Lower leg skin (tissue), 3 donors: ENCODE measurements at regions not wholly inside any gene's neighbourhood (a gene's known extent, or its start where the extent isn't known, plus 50 kb on each side); places are given as distances from the start of the nearest gene placed in this dataset.

Experiments used
- POLR2A ChIP-seq, 2 donors: fragments of 450-650 bp; IDR thresholded peaks; one replicate each; pipeline ENCODE4 v1.6.1; 2016 to 2017; ENCODE audit warnings: antibody characterized with exemption in 2 of 2, mild to moderate bottlenecking in 1 of 2, moderate library complexity in 1 of 2
- TF ChIP-seq, protein P1 (sequence below), 3 donors: fragments of 450-650 bp; IDR thresholded peaks; one replicate each; pipeline ENCODE4 v1.5.1; 2016; ENCODE audit warnings: antibody characterized with exemption in 3 of 3, mild to moderate bottlenecking in 3 of 3, moderate library complexity in 2 of 3

DNA sequence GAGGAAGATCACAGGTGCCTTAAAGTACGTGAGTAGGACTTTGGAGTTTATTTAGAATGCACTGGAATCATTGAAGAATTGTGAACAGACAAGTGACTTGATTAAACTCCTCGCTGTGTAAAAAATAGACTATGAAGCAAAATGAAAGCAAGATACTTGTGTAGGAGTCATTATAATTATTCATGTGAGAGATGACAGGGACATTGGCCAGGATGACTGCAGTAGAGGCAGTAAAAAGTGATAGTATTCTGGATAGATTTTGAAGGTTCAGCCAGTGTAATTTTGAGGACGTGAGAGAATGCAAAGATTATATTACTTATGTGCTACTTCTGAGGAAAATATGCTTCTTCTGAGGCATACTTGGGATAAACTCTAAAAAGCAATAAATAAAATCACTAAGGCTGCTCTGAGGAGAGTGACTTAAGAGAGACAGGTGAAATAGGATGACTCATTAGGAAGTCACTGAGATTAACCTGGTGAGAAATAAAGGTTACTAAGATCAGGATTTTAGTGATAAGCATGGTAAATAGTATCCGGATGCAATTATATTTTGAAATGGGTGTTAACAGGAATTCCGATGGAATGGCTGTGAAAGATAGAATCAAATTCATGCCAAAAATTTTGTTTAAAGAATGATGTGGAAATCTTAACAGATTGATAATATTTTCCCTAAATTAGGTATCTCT lies 202.0 kb downstream of the CENPW start:
- TF ChIP-seq, protein P1, sequence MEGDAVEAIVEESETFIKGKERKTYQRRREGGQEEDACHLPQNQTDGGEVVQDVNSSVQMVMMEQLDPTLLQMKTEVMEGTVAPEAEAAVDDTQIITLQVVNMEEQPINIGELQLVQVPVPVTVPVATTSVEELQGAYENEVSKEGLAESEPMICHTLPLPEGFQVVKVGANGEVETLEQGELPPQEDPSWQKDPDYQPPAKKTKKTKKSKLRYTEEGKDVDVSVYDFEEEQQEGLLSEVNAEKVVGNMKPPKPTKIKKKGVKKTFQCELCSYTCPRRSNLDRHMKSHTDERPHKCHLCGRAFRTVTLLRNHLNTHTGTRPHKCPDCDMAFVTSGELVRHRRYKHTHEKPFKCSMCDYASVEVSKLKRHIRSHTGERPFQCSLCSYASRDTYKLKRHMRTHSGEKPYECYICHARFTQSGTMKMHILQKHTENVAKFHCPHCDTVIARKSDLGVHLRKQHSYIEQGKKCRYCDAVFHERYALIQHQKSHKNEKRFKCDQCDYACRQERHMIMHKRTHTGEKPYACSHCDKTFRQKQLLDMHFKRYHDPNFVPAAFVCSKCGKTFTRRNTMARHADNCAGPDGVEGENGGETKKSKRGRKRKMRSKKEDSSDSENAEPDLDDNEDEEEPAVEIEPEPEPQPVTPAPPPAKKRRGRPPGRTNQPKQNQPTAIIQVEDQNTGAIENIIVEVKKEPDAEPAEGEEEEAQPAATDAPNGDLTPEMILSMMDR (IDR thresholded peaks at IDR 0.05): no peak
- no peak for TF ChIP-seq POLR2A (IDR thresholded peaks at IDR 0.05)
